Nephron progenitor cell (in vitro differentiated cells): ENCODE measurements at regions not wholly inside any gene's neighbourhood (a gene's known extent, or its start where the extent isn't known, plus 50 kb on each side); places are given as distances from the start of the nearest gene placed in this dataset.

Experiments
- DNase-seq: peaks from one replicate; pipeline ENCODE4 v3.0.0; 2021
- H3K27ac Mint-ChIP-seq: 2 replicates; pipeline ENCODE4 v1.8.0; 2021; ENCODE audit warnings: mild to moderate bottlenecking, moderate library complexity, mixed read lengths
- H3K27me3 Mint-ChIP-seq: 2 replicates; pipeline ENCODE4 v1.8.0; 2021; ENCODE audit warnings: mild to moderate bottlenecking, low read depth, mixed read lengths; ENCODE audit not compliant: poor library complexity
- H3K36me3 Mint-ChIP-seq: 2 replicates; pipeline ENCODE4 v1.8.0; 2021; ENCODE audit warnings: low read depth, mixed read lengths
- H3K4me1 Mint-ChIP-seq: 2 replicates; pipeline ENCODE4 v1.8.0; 2021; ENCODE audit warnings: mixed read lengths
- H3K4me3 Mint-ChIP-seq: 2 replicates; pipeline ENCODE4 v1.8.0; 2021; ENCODE audit warnings: mild to moderate bottlenecking, moderate library complexity, mixed read lengths
- H3K9me3 Mint-ChIP-seq: 2 replicates; pipeline ENCODE4 v1.8.0; 2021; ENCODE audit warnings: mild to moderate bottlenecking, moderate library complexity, mixed read lengths
- TF ChIP-seq, protein P1 (sequence below): fragments of 200-600 bp; sonication (generic); IDR thresholded peaks from 2 replicates; pipeline ENCODE4 v1.5.0; 2021; ENCODE audit warnings: antibody characterized with exemption

DNA sequence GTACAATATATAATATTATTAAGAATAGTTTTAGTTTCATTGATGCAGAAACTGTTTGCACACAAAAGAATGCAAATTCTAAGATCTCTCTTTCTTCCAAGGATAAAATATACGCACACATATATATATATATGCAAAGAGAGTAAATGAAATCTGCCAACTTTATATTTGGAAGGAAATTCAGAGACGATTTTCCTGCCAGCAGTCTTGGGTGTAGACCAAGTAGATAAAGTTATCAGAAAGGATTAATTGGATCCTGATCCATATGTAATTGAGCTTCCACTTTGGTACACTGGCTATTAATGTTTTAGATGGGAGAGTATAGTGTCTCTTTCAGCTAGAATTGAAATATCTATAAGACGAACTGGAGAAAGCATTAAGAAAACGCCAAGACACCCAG lies 295.4 kb upstream of the IL12A start:
- no peaks in the 10 kb centered on the region for H3K4me1 Mint-ChIP-seq
- DNase-seq = no peak
- H3K9me3 Mint-ChIP-seq = peaks cover 34% of the 10 kb centered on the region
- TF ChIP-seq, protein P1, sequence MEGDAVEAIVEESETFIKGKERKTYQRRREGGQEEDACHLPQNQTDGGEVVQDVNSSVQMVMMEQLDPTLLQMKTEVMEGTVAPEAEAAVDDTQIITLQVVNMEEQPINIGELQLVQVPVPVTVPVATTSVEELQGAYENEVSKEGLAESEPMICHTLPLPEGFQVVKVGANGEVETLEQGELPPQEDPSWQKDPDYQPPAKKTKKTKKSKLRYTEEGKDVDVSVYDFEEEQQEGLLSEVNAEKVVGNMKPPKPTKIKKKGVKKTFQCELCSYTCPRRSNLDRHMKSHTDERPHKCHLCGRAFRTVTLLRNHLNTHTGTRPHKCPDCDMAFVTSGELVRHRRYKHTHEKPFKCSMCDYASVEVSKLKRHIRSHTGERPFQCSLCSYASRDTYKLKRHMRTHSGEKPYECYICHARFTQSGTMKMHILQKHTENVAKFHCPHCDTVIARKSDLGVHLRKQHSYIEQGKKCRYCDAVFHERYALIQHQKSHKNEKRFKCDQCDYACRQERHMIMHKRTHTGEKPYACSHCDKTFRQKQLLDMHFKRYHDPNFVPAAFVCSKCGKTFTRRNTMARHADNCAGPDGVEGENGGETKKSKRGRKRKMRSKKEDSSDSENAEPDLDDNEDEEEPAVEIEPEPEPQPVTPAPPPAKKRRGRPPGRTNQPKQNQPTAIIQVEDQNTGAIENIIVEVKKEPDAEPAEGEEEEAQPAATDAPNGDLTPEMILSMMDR = no peak
- no peak overlapping the region for H3K27ac Mint-ChIP-seq
- peaks cover 4% of the 10 kb centered on the region for H3K27me3 Mint-ChIP-seq
- no peak overlapping the region for H3K4me3 Mint-ChIP-seq
- H3K36me3 Mint-ChIP-seq = no peaks in the 10 kb centered on the region

DNA sequence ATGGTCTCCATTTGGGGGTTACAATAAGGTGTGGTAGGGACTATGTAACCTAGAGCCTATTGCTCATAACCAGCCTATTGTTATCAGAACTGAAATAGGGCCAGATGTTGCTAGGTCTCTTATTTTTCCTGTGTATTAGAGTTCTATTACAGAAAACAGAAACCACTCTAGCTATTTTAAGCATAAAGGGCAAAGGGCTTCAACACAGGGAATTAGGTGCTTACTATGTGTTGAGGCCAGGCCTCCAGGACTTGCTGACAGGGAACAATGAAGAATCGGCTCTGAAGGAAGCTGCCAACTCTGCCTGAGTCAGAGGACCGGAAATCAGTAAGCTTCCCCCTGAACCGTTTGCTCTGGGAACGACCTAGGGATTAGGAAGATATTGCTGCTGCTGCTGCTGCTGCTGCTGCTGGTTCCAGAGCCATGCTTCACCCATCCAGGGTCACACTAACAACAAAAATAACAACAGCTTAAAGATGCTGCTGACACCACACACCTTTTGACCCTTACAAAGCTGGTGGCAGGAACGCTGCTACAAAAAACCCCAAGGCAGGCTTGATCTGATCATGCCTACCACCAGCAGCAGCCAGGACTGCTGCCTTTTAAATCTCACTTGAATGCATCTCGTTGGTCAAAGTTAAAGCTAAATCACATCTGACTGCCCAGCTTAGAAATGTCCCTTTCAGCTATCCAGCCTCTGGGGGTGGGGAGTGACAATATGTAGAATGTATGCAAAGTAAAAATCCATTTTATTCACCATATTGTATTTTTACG lies 276.9 kb upstream of the IL12A start:
- H3K27ac Mint-ChIP-seq = peak overlapping the region; percentile 19
- peaks cover 4% of the 10 kb centered on the region for H3K36me3 Mint-ChIP-seq
- H3K4me3 Mint-ChIP-seq = no peak overlapping the region
- no peak for DNase-seq
- peaks cover 4% of the 10 kb centered on the region for H3K27me3 Mint-ChIP-seq
- H3K9me3 Mint-ChIP-seq = peaks cover 31% of the 10 kb centered on the region
- H3K4me1 Mint-ChIP-seq = peaks cover 5% of the 10 kb centered on the region
- TF ChIP-seq, protein P1 = no peak

DNA sequence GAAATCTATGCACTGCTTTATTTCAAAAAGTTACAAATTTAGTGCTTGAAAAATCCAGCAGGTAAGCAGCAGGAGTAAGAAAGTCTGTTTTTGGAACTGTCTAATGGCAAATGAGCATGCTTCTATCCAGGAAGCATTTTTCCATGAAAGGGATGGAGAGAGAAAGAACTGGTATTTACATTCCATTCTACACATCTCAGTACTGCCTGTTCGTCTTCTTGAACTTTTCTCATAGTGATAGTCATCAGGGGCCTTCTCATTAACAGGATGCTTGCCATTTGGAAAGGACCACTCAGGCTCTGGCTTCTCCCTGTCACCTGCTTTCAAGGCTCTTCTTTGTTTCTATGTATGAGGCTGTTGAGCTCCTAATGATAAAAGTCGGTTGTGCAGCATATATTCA lies 267.3 kb upstream of the IL12A start:
- H3K4me3 Mint-ChIP-seq = no peak overlapping the region
- TF ChIP-seq, protein P1 = no peak
- peaks cover 14% of the 10 kb centered on the region for H3K27me3 Mint-ChIP-seq
- peaks cover 11% of the 10 kb centered on the region for H3K9me3 Mint-ChIP-seq
- DNase-seq = no peak
- no peaks in the 10 kb centered on the region for H3K36me3 Mint-ChIP-seq
- H3K4me1 Mint-ChIP-seq = no peaks in the 10 kb centered on the region
- no peak overlapping the region for H3K27ac Mint-ChIP-seq

DNA sequence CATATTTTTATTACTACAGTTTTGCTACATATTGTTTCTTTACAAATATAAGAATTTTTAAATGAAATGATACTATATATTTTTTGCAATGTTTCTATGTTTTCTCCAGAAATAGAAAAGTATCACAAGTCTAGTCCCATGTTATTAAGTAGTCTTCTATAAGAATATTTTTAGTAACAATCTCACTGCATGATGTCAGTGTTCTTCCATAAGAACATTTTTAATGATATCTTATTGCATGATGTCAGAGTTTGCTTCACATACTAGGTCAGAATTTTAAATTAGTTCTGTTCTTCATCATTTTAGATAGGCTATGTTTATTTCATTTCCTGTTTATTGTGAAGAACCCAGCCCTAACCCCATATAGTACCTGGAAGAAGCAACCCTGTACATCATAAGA lies 265.3 kb upstream of the IL12A start:
- H3K36me3 Mint-ChIP-seq = no peaks in the 10 kb centered on the region
- H3K4me1 Mint-ChIP-seq = no peaks in the 10 kb centered on the region
- no peak for DNase-seq
- no peak overlapping the region for H3K4me3 Mint-ChIP-seq
- H3K27ac Mint-ChIP-seq = no peak overlapping the region
- H3K27me3 Mint-ChIP-seq = peaks cover 14% of the 10 kb centered on the region
- TF ChIP-seq, protein P1 = no peak
- H3K9me3 Mint-ChIP-seq = peaks cover 5% of the 10 kb centered on the region

DNA sequence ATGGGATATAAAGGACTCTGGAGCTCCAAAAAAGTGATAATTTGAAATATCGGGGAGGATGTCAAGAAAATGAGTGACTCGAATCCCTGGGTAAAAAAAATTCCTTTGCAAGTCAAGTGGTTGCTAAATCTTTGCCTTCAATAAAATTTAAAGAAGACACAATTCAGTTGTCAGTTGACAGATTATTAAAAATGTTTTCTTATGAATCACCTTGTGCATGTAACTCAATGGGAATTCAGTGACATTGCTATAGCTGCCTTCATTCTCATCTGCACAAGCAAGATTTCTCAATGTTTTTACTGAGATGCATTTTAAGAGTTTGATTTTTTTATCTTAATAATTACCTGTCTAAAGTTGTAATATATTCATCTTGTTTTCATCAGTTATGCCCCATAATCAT lies 264.0 kb upstream of the IL12A start:
- Mint-ChIP-seq H3K27me3 (peaks cover 14% of the 10 kb centered on the region), H3K4me1 (no peaks in the 10 kb centered on the region), H3K9me3 (no peaks in the 10 kb centered on the region), H3K27ac (no peak overlapping the region), H3K36me3 (no peaks in the 10 kb centered on the region), H3K4me3 (no peak overlapping the region)
- TF ChIP-seq, protein P1 = no peak
- no peak for DNase-seq
